HAP-1 (cell line): ENCODE measurements at regions not wholly inside any gene's neighbourhood (a gene's known extent, or its start where the extent isn't known, plus 50 kb on each side); places are given as distances from the start of the nearest gene placed in this dataset.
"Not testable (repeated sequence)": the region's sequence is repeated elsewhere in the genome, so short reads cannot be mapped to it uniquely, and the experiment has no call there.

Experiments used
- DNase-seq, 2 experiments: peaks; one replicate each; pipeline ENCODE4 v3.0.0-alpha.2; 2016 to 2020; ENCODE audit warnings: low spot score in 2 of 2
- H3K27me3 ChIP-seq: fragments of 250-450 bp; sonication (Bioruptor Pico); 2 replicates; pipeline ENCODE4 v1.5.1; 2020; ENCODE audit warnings: low read depth, mild to moderate bottlenecking, moderate library complexity
- H3K36me3 ChIP-seq: fragments of 250-450 bp; sonication (Bioruptor Pico); replicated peaks from 2 replicates; pipeline ENCODE4 v1.5.1; 2020; ENCODE audit warnings: mild to moderate bottlenecking
- H3K4me1 ChIP-seq: fragments of 250-450 bp; sonication (Bioruptor Pico); 2 replicates; pipeline ENCODE4 v1.5.1; 2020; ENCODE audit warnings: mild to moderate bottlenecking
- H3K4me3 ChIP-seq: fragments of 250-450 bp; sonication (Bioruptor Pico); 2 replicates; pipeline ENCODE4 v1.5.1; 2020; ENCODE audit warnings: mild to moderate bottlenecking, moderate library complexity
- H3K9me3 ChIP-seq: fragments of 250-450 bp; sonication (Bioruptor Pico); 2 replicates; pipeline ENCODE4 v1.5.1; 2020; ENCODE audit warnings: mild to moderate bottlenecking, moderate library complexity
- in situ Hi-C: fragments of 300-500 bp; cut with MboI; formaldehyde crosslinking; loops from 3 replicates; pipeline ENCODE4 v1.14.3; 2020; ENCODE audit warnings: low sequenced_read_pairs, inconsistent platforms, mixed read lengths

DNA sequence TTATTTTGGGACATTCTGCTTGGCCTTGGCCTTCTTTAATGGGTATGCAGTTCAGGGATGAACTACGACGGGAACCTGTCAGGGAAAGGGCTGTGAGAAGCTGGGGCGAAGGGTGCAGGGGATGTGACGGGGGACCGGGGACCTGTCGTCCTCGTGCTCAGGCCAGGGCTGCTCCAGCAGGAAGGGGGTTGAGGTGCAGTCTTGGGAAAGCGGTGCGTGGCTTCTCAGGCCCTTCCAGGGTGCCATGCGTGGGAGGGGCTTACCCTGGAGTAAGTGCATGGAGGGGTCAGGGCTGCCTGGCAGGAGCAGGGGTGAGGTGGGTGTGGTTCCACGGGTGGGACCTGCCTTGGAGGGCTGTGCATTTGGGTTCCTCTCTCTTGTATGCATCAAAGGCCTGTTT, 100.8 kb downstream of the TEX29 start:
- no peaks in the 10 kb centered on the region for H3K9me3 ChIP-seq
- H3K4me3 ChIP-seq: no peak overlapping the region
- no peaks in the 10 kb centered on the region for H3K36me3 ChIP-seq
- DNase-seq: no peak
- H3K4me1 ChIP-seq: no peaks in the 10 kb centered on the region
- peaks cover 6% of the 10 kb centered on the region for H3K27me3 ChIP-seq
- in situ Hi-C loops: no loop called here

DNA sequence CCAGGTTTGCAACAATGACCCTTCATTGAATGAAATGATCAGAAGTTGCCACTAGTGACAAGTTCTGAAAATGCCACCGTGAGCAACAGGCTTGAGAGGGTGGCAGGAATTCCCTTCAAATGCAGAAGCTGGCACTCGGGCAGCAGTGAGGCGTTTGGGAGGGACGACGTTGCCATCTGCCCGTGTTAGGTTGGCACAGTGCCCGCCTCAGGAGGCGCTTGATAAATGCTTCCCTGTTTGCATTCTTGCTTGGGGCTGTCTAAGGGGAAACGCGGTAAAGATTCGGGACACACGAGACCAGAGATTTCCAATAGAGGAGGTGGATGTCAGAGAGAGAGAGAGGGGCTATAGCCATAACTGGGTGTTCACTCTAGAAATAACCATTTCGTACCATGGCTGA, 101.9 kb downstream of the TEX29 start:
- Histone ChIP-seq H3K36me3 (no peaks in the 10 kb centered on the region), H3K9me3 (no peaks in the 10 kb centered on the region), H3K4me3 (no peak overlapping the region), H3K27me3 (peaks cover 3% of the 10 kb centered on the region), H3K4me1 (no peaks in the 10 kb centered on the region)
- DNase-seq: no peak
- in situ Hi-C loops: no loop called here

DNA sequence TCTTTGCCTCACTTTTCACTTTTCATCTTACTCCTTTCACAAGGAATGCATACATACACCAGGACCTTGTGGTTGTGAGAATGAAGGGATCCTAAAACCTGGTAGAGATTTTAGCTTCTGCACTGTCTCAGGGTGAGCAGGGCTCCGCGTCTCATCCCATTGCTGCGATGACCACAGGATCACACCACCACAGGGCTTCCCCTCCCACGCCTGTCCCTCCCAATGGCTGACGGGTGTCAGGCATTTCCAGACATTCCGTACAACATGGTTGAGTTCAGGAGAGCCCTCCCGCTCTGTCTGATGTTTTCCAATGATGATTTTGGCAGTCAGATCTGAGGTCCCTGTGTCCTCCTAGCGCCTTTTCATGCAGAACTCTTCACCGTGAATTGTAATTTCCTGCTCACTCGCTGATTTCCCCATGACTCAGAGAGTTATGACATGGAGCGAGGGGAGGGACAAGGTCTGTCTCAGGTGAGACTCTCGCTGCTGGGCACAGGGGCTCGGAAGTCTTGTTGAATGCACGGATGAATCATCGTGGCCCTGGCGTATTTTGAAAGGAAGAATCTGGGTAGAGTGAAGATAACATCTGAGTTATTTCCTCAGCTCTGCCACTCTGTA, 102.8 kb downstream of the TEX29 start:
- H3K27me3 ChIP-seq: no peaks in the 10 kb centered on the region
- no peak for DNase-seq
- in situ Hi-C loops: no loop called here
- H3K4me3 ChIP-seq: no peak overlapping the region
- no peaks in the 10 kb centered on the region for H3K9me3 ChIP-seq
- no peaks in the 10 kb centered on the region for H3K36me3 ChIP-seq
- H3K4me1 ChIP-seq: no peaks in the 10 kb centered on the region

DNA sequence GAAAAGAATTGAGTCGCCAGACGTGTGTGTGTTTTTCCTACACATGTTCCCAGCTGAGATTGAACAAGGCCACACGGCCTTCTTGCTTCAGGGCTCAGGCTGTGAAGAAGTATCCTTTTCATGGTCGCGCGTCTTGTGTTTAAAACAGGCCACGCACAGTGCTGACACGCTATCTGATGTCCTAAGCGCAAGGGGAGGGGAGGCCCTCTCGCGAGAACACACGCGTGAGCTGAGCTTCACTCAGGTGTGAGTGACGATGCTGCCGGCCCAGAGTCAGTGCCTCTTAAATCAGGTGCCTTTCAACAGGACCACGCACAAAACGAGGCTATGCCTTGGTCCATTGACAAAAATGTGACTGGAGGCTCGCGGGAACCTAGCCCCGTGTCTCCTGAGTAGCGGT, 103.7 kb downstream of the TEX29 start:
- Histone ChIP-seq H3K27me3 (no peaks in the 10 kb centered on the region), H3K9me3 (no peaks in the 10 kb centered on the region), H3K4me3 (no peak overlapping the region), H3K36me3 (no peaks in the 10 kb centered on the region), H3K4me1 (no peaks in the 10 kb centered on the region)
- in situ Hi-C loops: no loop called here
- DNase-seq: no peak

DNA sequence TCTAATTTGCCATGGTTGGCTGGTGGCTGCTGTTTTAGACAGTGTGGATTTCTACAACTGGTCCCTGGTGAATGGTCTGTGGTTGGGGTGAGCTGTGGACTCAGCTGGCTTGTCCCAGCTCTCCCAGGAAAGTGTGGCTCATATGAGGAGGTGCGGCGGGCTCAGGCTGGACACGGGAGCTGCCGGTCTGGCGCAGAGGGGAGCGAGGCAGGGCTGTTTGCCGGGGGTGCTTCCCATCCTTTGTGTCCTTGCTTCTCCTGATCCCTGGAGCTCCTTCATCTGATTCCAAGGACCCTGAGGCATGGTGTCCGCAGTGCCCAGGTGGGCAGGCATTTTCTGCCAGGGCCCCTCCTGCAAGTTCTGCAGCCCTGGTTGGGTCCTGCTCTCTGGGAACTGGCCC, 104.9 kb downstream of the TEX29 start:
- no peak overlapping the region for H3K4me3 ChIP-seq
- no peaks in the 10 kb centered on the region for H3K4me1 ChIP-seq
- H3K36me3 ChIP-seq: no peaks in the 10 kb centered on the region
- DNase-seq: no peak
- H3K27me3 ChIP-seq: no peaks in the 10 kb centered on the region
- H3K9me3 ChIP-seq: no peaks in the 10 kb centered on the region
- in situ Hi-C loops: no loop called here

DNA sequence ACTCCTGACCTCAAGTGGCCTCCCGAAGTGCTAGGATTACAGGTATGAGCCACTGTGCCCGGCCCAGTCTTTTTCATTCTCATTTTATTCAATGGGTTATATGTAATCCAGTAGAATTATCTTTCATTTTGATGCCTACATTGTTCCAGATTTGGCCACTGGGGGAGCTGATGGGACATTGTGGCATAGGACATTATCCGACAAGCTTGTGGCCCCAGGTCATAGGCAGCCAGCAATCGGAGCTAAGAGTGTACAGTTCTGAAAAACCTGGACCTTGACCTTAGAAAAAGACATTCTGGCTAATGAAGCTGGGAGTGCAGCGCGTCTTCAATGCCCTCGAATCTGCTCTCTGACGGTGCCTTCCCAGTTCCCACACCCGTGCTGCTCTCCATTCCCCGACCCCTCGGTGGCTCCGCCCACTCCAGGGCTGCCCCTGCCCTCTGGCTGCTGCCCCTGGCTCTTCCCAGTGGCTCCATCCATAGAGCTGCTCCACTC, 108.7 kb downstream of the TEX29 start:
- in situ Hi-C loops: no loop called here
- Histone ChIP-seq H3K36me3 (no peaks in the 10 kb centered on the region), H3K9me3 (no peaks in the 10 kb centered on the region), H3K4me3 (no peak overlapping the region), H3K4me1 (no peaks in the 10 kb centered on the region), H3K27me3 (no peaks in the 10 kb centered on the region)
- peak; percentile 54 to 82 for DNase-seq

DNA sequence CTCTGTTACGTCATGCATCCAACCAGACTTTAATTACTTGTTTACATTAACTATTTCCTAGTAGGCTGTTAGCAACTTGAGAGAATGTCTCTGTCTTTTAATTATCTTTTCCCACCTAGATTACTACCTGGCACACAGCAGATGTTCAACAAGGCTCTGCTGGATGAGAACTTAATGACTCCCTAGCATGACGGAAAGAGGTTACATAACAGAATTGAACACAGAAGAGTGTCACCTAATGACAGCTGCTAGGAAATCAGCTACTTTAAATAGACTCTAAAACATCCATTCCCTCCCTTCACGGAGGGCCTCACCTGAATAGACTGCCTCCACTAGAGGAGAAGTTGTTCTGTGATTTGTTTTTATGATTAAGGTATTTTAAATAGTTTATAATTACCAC, 110.8 kb downstream of the TEX29 start:
- Histone ChIP-seq H3K36me3 (no peaks in the 10 kb centered on the region), H3K4me3 (no peak overlapping the region), H3K9me3 (no peaks in the 10 kb centered on the region), H3K4me1 (no peaks in the 10 kb centered on the region), H3K27me3 (no peaks in the 10 kb centered on the region)
- DNase-seq: no peak
- in situ Hi-C loops: no loop called here

DNA sequence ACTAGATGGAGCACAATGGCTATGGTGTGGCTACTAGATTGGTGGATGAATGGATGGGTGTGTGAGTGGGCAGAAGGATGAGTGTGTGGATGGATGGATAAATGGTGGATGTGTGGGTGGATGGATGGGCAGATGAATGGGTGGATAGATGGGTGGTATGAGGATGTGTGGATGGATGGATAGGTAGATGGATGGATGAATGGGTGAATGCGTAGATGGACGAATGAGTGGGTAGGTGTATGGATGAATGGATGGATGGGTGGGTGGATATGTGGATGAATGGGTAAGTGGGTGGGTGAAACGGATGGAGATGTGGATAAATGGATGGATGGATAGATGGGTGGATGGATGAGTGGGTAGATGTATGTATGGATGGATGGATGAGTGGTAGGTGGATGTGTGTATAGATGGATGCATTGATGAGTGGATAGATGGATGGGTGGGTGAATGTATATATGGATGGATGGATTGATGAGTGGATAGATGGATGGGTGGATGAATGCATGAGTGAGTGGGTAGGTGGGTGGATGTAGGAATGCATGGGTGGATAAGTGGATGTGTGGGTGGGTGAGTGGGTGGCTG, 114.2 kb downstream of the TEX29 start:
- in situ Hi-C loops: no loop called here
- Histone ChIP-seq H3K9me3 (no peaks in the 10 kb centered on the region), H3K27me3 (no peaks in the 10 kb centered on the region), H3K36me3 (no peaks in the 10 kb centered on the region), H3K4me1 (no peaks in the 10 kb centered on the region), H3K4me3 (no peak overlapping the region)
- no peak for DNase-seq

DNA sequence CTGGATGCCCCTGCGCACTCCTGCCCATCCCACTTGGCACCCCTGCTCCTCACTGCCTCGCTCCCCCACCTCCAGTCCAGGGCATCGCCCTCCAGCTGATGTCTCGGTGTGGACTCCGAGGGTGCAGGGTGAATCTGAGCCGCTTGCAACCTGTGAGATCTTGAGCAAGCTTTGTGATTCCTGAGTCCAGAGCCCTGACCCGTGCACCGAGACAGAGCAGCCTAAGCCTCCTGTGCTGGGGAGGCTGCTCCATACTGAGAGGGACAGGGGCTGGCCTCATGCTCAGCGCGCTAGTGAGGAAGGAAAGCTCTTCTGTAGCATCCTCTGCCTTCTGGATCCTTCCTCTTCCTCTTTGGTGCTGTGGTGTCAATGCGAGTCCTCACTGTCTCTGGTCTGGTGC, 116.0 kb downstream of the TEX29 start:
- DNase-seq: no peak
- in situ Hi-C loops: no loop called here
- H3K27me3 ChIP-seq: no peaks in the 10 kb centered on the region
- H3K4me1 ChIP-seq: no peaks in the 10 kb centered on the region
- no peaks in the 10 kb centered on the region for H3K36me3 ChIP-seq
- H3K4me3 ChIP-seq: no peak overlapping the region
- no peaks in the 10 kb centered on the region for H3K9me3 ChIP-seq

DNA sequence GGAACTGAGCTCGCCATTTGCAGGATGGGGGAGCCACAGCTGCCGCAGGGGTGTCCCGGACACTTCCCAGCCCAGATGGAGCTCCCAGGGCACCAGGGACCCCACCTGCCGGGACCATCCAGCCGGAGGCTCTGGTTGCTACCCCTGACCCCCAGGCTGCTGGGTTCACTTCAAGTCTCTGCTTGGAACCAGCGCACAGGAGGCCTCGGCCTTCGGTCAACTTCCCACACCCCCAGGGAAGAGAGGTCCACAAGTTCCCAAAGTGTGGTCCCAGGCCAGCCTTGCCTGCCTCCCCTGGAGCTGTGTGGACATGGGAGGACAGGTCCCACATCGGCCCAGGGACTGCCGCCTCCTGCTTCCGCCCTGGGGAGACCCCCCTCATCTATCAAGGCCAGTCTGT, 117.0 kb downstream of the TEX29 start:
- Histone ChIP-seq H3K4me3 (no peak overlapping the region), H3K36me3 (no peaks in the 10 kb centered on the region), H3K9me3 (no peaks in the 10 kb centered on the region), H3K4me1 (no peaks in the 10 kb centered on the region), H3K27me3 (no peaks in the 10 kb centered on the region; the same call in 1 of the 2 replicates)
- DNase-seq: no peak
- in situ Hi-C loops: no loop called here

DNA sequence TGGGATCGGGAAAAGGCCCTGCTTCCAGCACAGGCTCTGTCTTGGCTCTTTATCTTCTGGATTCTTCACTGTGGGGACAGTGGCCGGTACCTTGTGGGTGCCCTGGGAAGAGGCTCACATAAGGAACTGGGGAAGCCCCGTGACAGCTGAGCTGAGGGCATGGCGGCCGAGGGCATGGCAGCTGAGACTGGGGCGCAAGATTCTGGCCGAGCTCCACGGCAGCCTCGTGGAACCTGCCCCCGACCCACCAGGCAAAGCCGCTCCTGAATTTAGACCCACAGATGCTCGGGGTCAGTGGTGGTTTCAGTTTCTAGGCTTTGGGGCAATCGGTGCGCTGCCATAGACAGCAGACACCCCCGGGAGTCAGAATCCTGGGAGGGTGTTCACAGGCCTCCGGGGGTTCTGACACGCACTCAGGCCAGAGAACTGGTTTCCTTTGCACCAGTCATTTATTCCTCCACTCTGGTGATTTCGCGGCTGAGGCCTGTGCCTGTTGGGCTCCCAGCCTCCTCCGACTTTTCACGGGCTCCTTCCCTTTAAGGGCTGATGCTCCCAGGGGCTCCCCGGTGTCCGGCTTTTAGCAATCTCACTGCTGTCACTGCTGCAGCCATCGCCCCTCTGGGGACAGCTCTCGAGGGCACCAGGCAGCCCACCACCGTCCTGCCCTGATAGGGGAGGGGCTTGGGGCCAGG, 117.6 kb downstream of the TEX29 start:
- in situ Hi-C loops: no loop called here
- no peak overlapping the region for H3K4me3 ChIP-seq
- no peaks in the 10 kb centered on the region for H3K9me3 ChIP-seq
- H3K4me1 ChIP-seq: no peaks in the 10 kb centered on the region
- H3K36me3 ChIP-seq: no peaks in the 10 kb centered on the region
- no peak for DNase-seq
- H3K27me3 ChIP-seq: no peaks in the 10 kb centered on the region; the same call in 1 of the 2 replicates

DNA sequence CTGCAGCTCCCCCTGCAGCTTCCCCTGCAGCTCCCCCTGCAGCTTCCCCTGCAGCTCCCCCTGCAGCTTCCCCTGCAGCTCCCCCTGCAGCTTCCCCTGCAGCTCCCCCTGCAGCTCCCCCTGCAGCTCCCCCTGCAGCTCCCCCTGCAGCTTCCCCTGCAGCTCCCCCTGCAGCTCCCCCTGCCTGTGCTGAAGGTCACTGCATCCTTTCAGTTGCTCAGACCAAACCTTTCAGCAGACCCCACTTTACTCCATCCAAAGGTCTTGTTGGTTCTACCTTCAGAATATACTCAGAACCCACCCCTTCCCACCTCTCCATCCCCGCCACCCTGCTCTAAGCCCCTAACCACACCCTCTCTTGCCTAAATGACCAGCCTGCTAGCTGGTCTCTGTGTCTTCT, 120.0 kb downstream of the TEX29 start:
- H3K27me3 ChIP-seq, H3K4me1 ChIP-seq, H3K9me3 ChIP-seq, in situ Hi-C loops, H3K4me3 ChIP-seq, H3K36me3 ChIP-seq: not testable (repeated sequence)
- peak in 1 of 2 experiments; percentile 29 for DNase-seq

DNA sequence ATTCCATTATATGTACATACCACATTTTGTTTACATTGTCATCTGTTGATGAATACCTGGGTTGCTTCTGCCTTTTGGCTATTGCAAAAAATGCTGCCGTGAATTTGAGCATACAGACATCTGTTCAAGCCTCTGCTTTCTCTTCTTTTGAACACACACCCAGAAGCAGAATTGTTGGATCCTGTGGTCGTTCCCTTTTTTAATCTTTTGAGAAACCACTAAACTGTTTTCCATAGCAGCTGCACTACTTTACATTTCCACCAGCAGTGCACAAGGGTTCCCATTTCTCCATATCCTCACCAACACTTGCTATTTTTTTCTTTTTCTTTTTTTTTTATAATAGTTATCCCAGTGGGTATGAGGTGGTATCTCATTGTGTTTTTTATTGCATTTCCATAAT, 123.5 kb downstream of the TEX29 start:
- no peaks in the 10 kb centered on the region for H3K9me3 ChIP-seq
- H3K27me3 ChIP-seq: no peaks in the 10 kb centered on the region; the same call in none of the 2 replicates
- no peak for DNase-seq
- H3K4me1 ChIP-seq: no peaks in the 10 kb centered on the region
- no peaks in the 10 kb centered on the region for H3K36me3 ChIP-seq
- in situ Hi-C loops: no loop called here
- no peak overlapping the region for H3K4me3 ChIP-seq

DNA sequence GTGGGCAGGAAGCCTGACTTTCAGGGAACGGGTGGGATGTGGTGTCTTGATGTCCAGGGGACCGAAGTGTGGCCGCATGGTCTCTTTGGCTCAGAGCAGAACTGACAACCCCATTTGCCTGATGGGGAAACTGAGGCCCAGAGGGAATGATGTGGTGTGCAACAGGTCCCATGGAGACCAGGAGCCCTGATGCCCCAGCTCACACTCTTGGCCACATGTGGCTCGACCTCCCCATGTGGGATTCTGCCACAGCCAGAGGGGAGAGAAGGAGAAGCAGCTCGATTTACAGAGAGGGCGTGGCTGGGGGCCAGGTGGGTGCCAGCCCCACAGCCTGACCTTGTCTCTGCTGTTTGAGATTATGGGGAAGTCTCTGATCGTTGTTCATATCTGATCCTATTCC, 128.1 kb downstream of the TEX29 start:
- Histone ChIP-seq H3K4me1 (no peaks in the 10 kb centered on the region), H3K36me3 (no peaks in the 10 kb centered on the region), H3K4me3 (no peak overlapping the region), H3K27me3 (no peaks in the 10 kb centered on the region; the same call in 1 of the 2 replicates), H3K9me3 (no peaks in the 10 kb centered on the region; the same call in 1 of the 2 replicates)
- in situ Hi-C loops: no loop called here
- DNase-seq: no peak
